ENCODE measurements at regions not wholly inside any gene's neighbourhood (a gene's known extent, or its start where the extent isn't known, plus 50 kb on each side); places are given as distances from the start of the nearest gene placed in this dataset.

DNA sequence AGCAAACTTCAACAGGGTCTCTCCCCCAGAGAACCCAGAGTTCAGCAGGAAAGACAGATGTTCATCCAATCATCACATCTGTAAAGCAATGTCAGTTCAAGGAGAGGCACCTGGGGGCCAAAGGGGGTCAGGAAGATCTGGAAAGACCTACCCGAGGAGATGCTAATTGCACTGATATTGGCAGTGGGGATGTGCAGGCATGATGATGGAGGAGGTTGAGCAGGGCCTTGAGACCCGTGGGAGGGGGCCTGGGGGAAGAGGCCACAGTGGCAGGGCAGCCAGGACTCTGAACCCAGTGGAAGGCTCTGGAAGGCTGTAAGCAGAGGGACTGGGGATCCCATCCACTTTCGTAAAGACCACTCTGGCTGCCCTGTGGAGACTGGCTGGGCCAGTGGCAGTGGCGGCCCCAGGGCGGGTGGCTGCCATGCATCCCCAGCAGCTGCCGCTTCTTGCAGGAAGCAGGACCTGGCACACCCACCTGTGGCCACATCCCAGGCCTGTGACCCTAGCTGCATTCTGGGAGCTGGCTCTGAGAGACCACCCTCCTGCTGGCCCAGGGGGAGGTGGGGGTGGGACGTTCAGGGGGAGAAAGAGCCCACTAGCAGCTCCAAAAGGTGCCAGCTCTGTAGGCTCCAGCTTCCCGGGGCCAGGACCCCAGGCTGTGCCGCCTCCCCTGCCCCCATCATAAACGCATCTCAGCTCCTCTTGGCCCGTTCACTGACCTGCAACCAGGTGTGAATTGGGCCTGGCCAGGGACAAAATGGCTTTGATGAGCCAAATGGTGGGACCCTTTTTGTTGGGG is 59.9 kb upstream of the FGF3 start:
- H3K9me3 Mint-ChIP-seq, result no peaks in the 10 kb centered on the region
- no peak overlapping the region for H3K27ac ChIP-seq (ENCODE audit: low read depth in 1 of 2, low read length in 2 of 2)
- peaks cover 0 to 5% of the 10 kb centered on the region in 2 experiments for H3K27me3 ChIP-seq (ENCODE audit: control insufficient read depth in 1 of 2, insufficient read depth in 2 of 2, low read length in 2 of 2)
- TF ChIP-seq, protein P1, sequence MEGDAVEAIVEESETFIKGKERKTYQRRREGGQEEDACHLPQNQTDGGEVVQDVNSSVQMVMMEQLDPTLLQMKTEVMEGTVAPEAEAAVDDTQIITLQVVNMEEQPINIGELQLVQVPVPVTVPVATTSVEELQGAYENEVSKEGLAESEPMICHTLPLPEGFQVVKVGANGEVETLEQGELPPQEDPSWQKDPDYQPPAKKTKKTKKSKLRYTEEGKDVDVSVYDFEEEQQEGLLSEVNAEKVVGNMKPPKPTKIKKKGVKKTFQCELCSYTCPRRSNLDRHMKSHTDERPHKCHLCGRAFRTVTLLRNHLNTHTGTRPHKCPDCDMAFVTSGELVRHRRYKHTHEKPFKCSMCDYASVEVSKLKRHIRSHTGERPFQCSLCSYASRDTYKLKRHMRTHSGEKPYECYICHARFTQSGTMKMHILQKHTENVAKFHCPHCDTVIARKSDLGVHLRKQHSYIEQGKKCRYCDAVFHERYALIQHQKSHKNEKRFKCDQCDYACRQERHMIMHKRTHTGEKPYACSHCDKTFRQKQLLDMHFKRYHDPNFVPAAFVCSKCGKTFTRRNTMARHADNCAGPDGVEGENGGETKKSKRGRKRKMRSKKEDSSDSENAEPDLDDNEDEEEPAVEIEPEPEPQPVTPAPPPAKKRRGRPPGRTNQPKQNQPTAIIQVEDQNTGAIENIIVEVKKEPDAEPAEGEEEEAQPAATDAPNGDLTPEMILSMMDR (IDR thresholded peaks at IDR 0.05), result no peak
- no peaks in the 10 kb centered on the region for H3K36me3 ChIP-seq (ENCODE audit: insufficient read depth, low read length)
- H3K4me1 Mint-ChIP-seq (ENCODE audit: low read depth), result no peaks in the 10 kb centered on the region
- H3K36me3 Mint-ChIP-seq (ENCODE audit: low read depth), result no peaks in the 10 kb centered on the region
- no peak overlapping the region for H3K4me3 Mint-ChIP-seq
- ATAC-seq (ENCODE audit: poor library complexity), result no peak
- peaks cover 0 to 5% of the 10 kb centered on the region in 2 experiments for H3K9me3 ChIP-seq (ENCODE audit: control insufficient read depth in 1 of 2, insufficient read depth in 1 of 2, low read length in 2 of 2)
- H3K4me1 ChIP-seq (ENCODE audit: insufficient read depth, low read length), result no peaks in the 10 kb centered on the region
- H3K27me3 Mint-ChIP-seq, result peaks cover 9% of the 10 kb centered on the region
- peak in 1 of 14 experiments; percentile 26 for DNase-seq
- intact Hi-C loops (cut with DNase I, micrococcal nuclease), result no loop called here
- ChIA-PET CTCF (no interaction called here), POLR2A (no interaction called here)
- no peak overlapping the region for H3K4me3 ChIP-seq (ENCODE audit: low read length)
- H3K27ac Mint-ChIP-seq, result no peak overlapping the region

DNA sequence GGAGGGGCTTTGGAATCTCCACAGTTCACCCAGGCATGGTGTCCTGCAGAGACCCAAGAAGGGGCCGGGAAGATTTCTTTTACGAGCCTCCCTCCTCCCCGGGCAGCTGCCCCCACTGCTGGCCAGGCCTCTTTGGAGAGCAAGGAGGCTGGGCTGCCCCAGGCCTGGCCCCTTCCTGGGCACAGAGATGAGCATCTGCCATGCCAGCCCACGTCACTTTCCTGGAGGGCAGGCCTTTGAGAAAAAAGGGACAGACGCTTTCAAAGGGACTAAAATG is 60.5 kb upstream of the FGF3 start:
- Mint-ChIP-seq H3K9me3 (no peaks in the 10 kb centered on the region), H3K36me3 (ENCODE audit: low read depth) (no peaks in the 10 kb centered on the region), H3K4me3 (no peak overlapping the region), H3K27ac (no peak overlapping the region), H3K27me3 (peaks cover 9% of the 10 kb centered on the region), H3K4me1 (ENCODE audit: low read depth) (no peaks in the 10 kb centered on the region)
- POLR2A ChIA-PET, result no interaction called here
- no peak overlapping the region for H3K4me3 ChIP-seq (ENCODE audit: low read length)
- peaks cover 0 to 5% of the 10 kb centered on the region in 2 experiments for H3K9me3 ChIP-seq (ENCODE audit: control insufficient read depth in 1 of 2, insufficient read depth in 1 of 2, low read length in 2 of 2)
- intact Hi-C loops (cut with DNase I, micrococcal nuclease), result no loop called here
- DNase-seq (peak in 1 of 14 experiments; percentile 8), ATAC-seq (ENCODE audit: poor library complexity) (no peak)
- TF ChIP-seq, protein P1 (IDR thresholded peaks at IDR 0.05), result no peak
- no peaks in the 10 kb centered on the region for H3K36me3 ChIP-seq (ENCODE audit: insufficient read depth, low read length)
- H3K27me3 ChIP-seq (ENCODE audit: control insufficient read depth in 1 of 2, insufficient read depth in 2 of 2, low read length in 2 of 2), result peaks cover 0 to 5% of the 10 kb centered on the region in 2 experiments
- no peak overlapping the region for H3K27ac ChIP-seq (ENCODE audit: low read depth in 1 of 2, low read length in 2 of 2)
- CTCF ChIA-PET, result no interaction called here
- H3K4me1 ChIP-seq (ENCODE audit: insufficient read depth, low read length), result no peaks in the 10 kb centered on the region

DNA sequence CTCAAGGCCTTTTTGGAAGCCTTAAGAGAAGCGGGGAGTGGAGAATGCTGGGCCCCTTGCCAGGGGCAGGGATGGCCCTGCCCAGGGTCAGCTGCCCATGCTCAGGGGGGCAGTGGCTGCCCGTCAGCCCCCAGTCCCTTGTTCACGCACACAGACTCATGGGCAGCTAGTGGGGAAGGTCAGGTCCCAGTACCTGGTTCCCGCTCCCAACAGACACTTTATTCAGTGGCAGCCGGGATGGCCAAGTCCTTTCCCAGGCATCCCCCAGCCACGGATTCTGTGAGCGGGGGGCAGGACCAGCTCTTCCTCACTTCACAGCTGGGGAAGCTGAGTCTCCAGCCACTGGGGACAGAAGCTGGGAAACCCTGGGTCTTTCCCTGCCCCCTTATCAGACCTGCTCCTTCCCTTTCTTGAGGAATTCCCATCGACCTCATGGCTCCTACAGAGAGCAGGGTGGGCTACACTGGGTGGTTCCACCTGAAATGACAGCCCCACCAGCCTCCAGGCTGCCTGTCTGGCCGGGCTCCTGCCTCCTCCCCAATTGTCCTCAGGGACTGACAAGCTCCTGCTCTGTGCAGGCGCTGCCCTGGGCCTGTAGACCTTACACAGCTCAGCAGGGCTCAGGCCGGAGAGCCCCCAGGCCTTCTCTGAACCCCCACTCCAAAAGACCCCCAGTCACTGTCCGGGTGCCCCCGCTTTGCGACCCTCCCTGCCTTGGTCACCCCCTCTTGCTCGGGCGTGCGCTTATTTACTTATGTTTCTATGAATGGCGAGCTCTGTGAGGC is 61.0 kb upstream of the FGF3 start:
- intact Hi-C loops (cut with DNase I, micrococcal nuclease), result no loop called here
- Mint-ChIP-seq H3K4me1 (ENCODE audit: low read depth) (no peaks in the 10 kb centered on the region), H3K27ac (no peak overlapping the region), H3K9me3 (no peaks in the 10 kb centered on the region), H3K27me3 (peaks cover 11% of the 10 kb centered on the region), H3K4me3 (no peak overlapping the region), H3K36me3 (ENCODE audit: low read depth) (no peaks in the 10 kb centered on the region)
- no peak overlapping the region for H3K4me3 ChIP-seq (ENCODE audit: low read length)
- CTCF ChIA-PET, result no interaction called here
- H3K27me3 ChIP-seq (ENCODE audit: control insufficient read depth in 1 of 2, insufficient read depth in 2 of 2, low read length in 2 of 2), result peaks cover 0 to 5% of the 10 kb centered on the region in 2 experiments
- H3K9me3 ChIP-seq (ENCODE audit: control insufficient read depth in 1 of 2, insufficient read depth in 1 of 2, low read length in 2 of 2), result peaks cover 0 to 5% of the 10 kb centered on the region in 2 experiments
- POLR2A ChIA-PET, result no interaction called here
- no peak overlapping the region for H3K27ac ChIP-seq (ENCODE audit: low read depth in 1 of 2, low read length in 2 of 2)
- no peaks in the 10 kb centered on the region for H3K36me3 ChIP-seq (ENCODE audit: insufficient read depth, low read length)
- no peaks in the 10 kb centered on the region for H3K4me1 ChIP-seq (ENCODE audit: insufficient read depth, low read length)
- DNase-seq, result peak in 1 of 14 experiments; percentile 17
- ATAC-seq (ENCODE audit: poor library complexity), result no peak
- TF ChIP-seq, protein P1 (IDR thresholded peaks at IDR 0.05), result no peak

Data from CD4-positive, alpha-beta T cell (primary cell).